Activated T-helper 17 cell treated with anti-CD3 and anti-CD28 coated beads, Interleukin-2, amount 50 U/mL, for 72 hours (primary cell): ENCODE measurements at regions not wholly inside any gene's neighbourhood (a gene's known extent, or its start where the extent isn't known, plus 50 kb on each side); places are given as distances from the start of the nearest gene placed in this dataset.

Experiments
- ATAC-seq: fragments of 150-1000 bp; cut with Tn5 transposase; replicated peaks from 2 replicates; pipeline ENCODE4 v1.10.0; 2021; ENCODE audit warnings: mild to moderate bottlenecking, moderate library complexity
- H3K27ac Mint-ChIP-seq: one replicate; pipeline ENCODE4 v1.8.0; 2022; ENCODE audit warnings: mixed read lengths
- H3K27me3 Mint-ChIP-seq: one replicate; pipeline ENCODE4 v1.8.0; 2022; ENCODE audit warnings: mixed read lengths
- H3K36me3 Mint-ChIP-seq: one replicate; pipeline ENCODE4 v1.8.0; 2022; ENCODE audit warnings: low read depth, mild to moderate bottlenecking, mixed read lengths
- H3K4me1 Mint-ChIP-seq: one replicate; pipeline ENCODE4 v1.8.0; 2022; ENCODE audit warnings: mixed read lengths
- H3K4me3 Mint-ChIP-seq: one replicate; pipeline ENCODE4 v1.8.0; 2022; ENCODE audit warnings: mild to moderate bottlenecking, mixed read lengths
- H3K9me3 Mint-ChIP-seq: one replicate; pipeline ENCODE4 v1.8.0; 2022; ENCODE audit warnings: mixed read lengths

DNA sequence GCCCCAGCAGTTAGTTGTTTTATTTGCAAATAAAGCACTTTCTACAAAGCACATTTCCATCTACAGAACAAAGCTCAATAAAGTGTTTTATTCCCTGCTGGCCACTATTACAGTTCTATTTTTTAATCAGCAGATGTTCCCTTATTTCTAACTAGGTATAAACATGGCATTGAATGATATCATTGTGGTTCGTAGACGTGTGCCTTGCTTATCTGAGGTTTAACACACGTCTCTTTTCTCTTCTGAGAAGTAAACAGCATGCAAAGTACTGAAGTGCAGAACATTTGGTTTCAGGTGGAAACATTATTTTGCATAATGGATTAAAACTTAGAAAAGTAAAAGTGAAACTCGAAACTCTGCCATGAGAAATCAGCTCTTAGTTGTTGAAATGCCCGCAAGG is 1989.3 kb upstream of the WWC1 start:
- Mint-ChIP-seq H3K4me3 (no peak overlapping the region), H3K27me3 (no peaks in the 10 kb centered on the region), H3K36me3 (no peaks in the 10 kb centered on the region), H3K4me1 (no peaks in the 10 kb centered on the region), H3K27ac (no peak overlapping the region), H3K9me3 (peaks cover 13% of the 10 kb centered on the region)
- no peak for ATAC-seq

DNA sequence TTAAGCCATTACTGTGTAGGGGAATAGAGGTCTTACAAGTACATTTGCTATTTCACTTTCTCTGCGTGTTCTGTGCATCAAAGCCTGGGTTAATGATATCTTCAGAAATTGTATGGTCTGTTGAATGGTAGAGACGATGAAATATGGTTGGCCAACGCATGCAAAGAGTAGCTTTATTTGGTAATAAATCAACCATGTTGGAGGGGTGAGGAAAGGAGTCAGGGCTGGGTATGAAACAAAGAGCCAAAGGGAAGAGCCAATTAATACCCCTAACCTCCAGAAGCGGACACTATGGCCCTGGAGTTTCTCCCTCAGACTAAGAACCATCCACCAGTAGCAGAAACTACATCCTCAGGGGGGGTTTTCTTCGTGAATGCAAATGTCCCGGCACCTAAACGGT is 1974.0 kb upstream of the WWC1 start:
- H3K27ac Mint-ChIP-seq, result no peak overlapping the region
- H3K9me3 Mint-ChIP-seq, result peaks cover 12% of the 10 kb centered on the region
- H3K4me1 Mint-ChIP-seq, result no peaks in the 10 kb centered on the region
- no peaks in the 10 kb centered on the region for H3K36me3 Mint-ChIP-seq
- H3K4me3 Mint-ChIP-seq, result no peak overlapping the region
- H3K27me3 Mint-ChIP-seq, result no peaks in the 10 kb centered on the region
- no peak for ATAC-seq

DNA sequence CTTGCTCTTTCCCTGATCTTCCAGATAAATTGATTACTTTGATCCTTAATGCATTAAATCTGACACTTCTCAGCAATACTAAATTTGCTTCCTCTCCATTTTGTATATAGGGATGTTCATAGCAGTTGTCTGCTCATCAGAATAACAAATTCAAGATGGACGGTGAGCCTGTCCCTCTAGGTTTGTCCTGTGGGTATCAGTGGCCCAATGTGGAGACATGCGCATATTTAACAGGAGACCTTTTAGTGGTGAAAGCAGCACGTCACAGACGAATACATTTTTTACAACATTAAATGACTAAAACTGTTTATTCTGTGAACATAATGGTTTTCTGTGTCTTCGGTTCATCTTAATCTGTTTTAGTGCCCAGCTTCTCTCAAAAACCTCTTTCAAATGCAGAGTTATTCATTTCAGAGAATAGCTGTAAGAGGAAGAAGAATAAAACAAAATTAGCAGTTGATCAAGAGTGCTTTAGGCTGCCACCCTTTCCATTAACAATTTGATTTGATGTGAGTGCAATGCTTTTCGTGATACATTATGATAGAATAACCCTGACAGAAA is 1970.4 kb upstream of the WWC1 start:
- Mint-ChIP-seq H3K36me3 (no peaks in the 10 kb centered on the region), H3K4me3 (no peak overlapping the region), H3K9me3 (peaks cover 9% of the 10 kb centered on the region), H3K27me3 (no peaks in the 10 kb centered on the region), H3K4me1 (no peaks in the 10 kb centered on the region), H3K27ac (no peak overlapping the region)
- no peak for ATAC-seq

DNA sequence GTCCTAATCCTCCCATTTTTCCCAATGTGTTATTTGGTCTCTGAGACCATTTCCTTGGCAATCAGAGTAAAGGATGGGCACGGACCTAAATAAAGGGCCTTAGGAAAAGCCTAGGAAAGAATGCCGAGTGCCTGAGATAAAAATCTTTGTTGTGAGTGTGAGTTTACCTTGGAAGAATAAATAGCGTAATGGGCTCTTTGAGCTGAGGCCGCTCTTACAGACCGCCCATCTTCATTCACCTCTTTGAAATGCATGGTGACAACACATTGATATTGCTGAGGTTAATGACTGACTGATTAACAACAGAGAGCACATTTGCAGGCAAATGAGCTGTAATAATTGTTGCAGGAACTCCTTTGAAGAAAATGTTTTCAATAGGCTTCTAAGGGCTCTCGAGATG is 1967.1 kb upstream of the WWC1 start:
- Mint-ChIP-seq H3K27me3 (no peaks in the 10 kb centered on the region), H3K4me3 (no peak overlapping the region), H3K27ac (no peak overlapping the region), H3K36me3 (no peaks in the 10 kb centered on the region), H3K9me3 (peaks cover 9% of the 10 kb centered on the region), H3K4me1 (no peaks in the 10 kb centered on the region)
- no peak for ATAC-seq

DNA sequence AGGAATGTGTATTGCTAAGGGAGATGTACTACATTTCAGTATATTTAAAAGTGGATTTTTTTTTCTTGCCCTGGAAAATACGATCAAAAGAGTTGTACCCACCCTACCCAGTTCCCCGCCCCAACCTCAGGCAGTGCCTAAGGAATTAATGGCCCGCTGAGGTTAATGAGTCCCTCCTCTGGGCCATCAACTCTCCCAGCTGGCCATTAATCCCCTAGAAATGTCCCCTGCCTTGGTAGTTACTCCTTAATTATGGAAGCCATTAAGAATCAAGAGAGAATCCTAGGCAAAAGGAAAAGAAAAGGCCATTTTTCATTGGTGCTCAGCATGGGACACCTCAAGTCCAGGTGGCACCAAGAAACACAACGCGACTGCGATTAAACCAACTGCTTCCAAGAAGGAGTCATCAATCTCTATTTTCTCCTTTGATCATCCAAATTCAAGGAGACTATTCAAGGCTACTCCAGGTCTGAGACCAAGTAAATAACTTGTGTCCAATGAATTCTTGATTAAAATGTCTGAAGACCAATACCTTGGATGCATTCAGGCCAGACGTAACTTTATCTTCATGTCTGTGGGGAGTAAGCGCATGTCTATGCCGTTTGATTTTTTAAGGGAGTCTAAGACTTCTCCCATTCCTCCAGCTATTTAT is 1962.2 kb upstream of the WWC1 start:
- no peaks in the 10 kb centered on the region for H3K27me3 Mint-ChIP-seq
- H3K4me3 Mint-ChIP-seq, result no peak overlapping the region
- no peak overlapping the region for H3K27ac Mint-ChIP-seq
- H3K36me3 Mint-ChIP-seq, result no peaks in the 10 kb centered on the region
- no peak for ATAC-seq
- no peaks in the 10 kb centered on the region for H3K4me1 Mint-ChIP-seq
- peaks cover 4% of the 10 kb centered on the region for H3K9me3 Mint-ChIP-seq

DNA sequence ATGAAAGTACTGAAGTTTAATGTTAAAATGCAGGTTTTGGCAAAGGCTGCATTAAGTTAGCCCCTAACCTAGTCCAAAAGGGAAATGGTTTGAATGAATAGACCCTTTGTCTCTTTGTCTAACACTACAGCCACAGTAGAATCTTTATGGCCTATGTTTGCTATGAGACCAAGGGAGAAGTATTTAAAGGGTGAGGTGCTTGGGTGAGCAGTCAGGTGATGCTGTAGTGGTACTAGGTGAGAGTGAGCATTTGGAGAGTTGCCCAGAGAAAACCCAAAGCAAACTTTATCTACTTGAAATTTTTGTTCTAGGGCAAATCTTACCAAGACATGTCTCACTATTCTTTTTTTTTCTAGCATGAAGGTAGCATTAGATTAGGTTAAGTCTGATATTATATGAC is 1961.4 kb upstream of the WWC1 start:
- ATAC-seq, result no peak
- H3K4me3 Mint-ChIP-seq, result no peak overlapping the region

DNA sequence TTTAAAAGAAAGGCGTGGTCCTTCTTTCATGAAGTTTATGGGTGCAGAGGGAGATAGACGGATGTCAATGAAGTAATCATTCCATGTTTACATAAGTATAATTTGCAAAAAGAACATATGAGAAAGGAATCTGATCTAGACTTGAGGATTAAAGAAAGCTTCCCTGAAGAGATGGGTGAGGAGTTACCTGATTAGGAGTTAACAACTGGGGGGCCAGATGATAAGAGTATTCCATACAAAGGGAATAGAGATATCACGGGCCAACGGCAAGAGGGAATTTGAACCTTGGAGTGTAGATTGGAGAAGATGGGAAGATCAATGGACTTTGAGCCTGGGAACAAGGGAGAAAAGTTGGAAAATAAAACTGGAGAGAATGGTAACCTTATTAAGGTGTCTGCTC is 1959.9 kb upstream of the WWC1 start:
- H3K4me1 Mint-ChIP-seq, result no peaks in the 10 kb centered on the region
- no peaks in the 10 kb centered on the region for H3K36me3 Mint-ChIP-seq
- no peak for ATAC-seq
- H3K4me3 Mint-ChIP-seq, result no peak overlapping the region
- peaks cover 6% of the 10 kb centered on the region for H3K9me3 Mint-ChIP-seq
- no peak overlapping the region for H3K27ac Mint-ChIP-seq
- H3K27me3 Mint-ChIP-seq, result no peaks in the 10 kb centered on the region

More for the DNA sequence above, 1961.4 kb upstream of the WWC1 start:
- Mint-ChIP-seq H3K27me3 (no peaks in the 10 kb centered on the region), H3K36me3 (no peaks in the 10 kb centered on the region), H3K9me3 (peaks cover 4% of the 10 kb centered on the region), H3K27ac (no peak overlapping the region), H3K4me1 (no peaks in the 10 kb centered on the region)

DNA sequence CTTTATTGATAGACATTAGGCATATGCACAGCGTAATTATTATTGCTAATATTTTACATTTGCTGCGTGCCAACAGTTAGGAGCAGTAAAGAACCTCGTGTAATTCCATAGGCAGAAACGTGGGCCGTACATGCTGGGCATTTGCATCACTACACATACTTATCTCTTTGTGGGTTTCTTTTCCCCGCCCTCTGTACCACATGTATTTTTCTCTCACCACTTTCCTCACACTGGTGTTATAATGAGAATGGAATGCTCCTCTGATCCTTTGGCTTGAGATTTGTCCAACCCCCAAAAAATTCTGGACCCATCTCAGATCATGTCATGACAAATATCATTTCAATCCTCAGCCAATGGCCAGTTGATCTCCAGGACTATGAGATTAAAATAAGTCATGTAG is 1952.6 kb upstream of the WWC1 start:
- H3K4me1 Mint-ChIP-seq, result no peaks in the 10 kb centered on the region
- no peaks in the 10 kb centered on the region for H3K27me3 Mint-ChIP-seq
- no peak for ATAC-seq
- peaks cover 9% of the 10 kb centered on the region for H3K9me3 Mint-ChIP-seq
- H3K27ac Mint-ChIP-seq, result no peak overlapping the region
- H3K4me3 Mint-ChIP-seq, result no peak overlapping the region
- no peaks in the 10 kb centered on the region for H3K36me3 Mint-ChIP-seq

DNA sequence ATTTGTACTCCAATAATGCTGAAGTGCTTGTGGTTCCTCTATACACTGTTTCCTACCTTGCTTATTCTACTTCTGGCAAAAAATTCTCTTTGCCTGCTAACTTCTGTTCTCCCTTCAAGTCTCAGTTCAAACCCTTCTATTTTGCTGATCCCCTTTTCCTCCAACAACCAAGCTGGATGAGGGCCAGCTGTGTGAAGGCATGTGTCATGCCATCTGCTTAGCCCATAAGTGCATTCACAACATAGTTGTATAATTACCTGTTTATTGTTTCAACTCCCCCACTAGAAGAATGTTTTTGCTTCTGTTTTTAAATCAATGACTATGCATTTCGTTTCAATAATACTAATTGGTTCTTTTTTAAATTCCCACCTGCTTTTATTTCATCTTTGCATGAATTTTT is 1951.4 kb upstream of the WWC1 start:
- no peaks in the 10 kb centered on the region for H3K36me3 Mint-ChIP-seq

DNA sequence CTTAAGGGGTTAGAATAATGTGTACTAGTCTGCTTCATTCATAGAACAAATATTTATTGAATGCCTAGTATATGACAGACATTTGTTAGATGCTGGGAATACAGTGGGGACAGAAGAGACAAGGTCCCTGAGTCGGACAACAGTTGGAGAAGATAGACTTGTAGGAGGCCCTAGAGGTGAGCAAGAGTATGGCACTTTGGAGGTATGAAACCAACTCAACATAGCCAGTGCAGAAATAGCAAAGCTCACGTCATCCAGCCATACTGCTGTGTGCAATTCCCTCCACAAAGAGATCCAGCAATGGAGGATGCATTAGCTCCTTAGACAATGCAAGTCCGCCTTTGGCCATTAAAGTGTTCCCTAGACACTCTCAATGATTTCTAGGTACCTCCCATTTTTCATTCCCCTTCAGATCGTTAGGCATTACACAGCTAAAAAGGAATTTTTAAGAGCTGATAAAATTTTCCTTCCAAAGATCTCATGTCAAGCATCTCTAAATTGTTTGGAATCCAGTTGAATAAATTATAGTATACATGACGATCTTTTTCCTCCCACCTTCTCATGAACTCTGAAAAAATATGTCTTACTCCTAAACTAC is 1949.6 kb upstream of the WWC1 start:
- H3K9me3 Mint-ChIP-seq, result peaks cover 5% of the 10 kb centered on the region
- H3K27me3 Mint-ChIP-seq, result no peaks in the 10 kb centered on the region
- ATAC-seq, result no peak
- H3K27ac Mint-ChIP-seq, result no peak overlapping the region
- H3K4me1 Mint-ChIP-seq, result no peaks in the 10 kb centered on the region
- H3K4me3 Mint-ChIP-seq, result no peak overlapping the region
- no peaks in the 10 kb centered on the region for H3K36me3 Mint-ChIP-seq

More for the DNA sequence above, 1951.4 kb upstream of the WWC1 start:
- no peaks in the 10 kb centered on the region for H3K27me3 Mint-ChIP-seq
- no peak overlapping the region for H3K4me3 Mint-ChIP-seq
- H3K4me1 Mint-ChIP-seq, result no peaks in the 10 kb centered on the region
- no peak overlapping the region for H3K27ac Mint-ChIP-seq
- peaks cover 9% of the 10 kb centered on the region for H3K9me3 Mint-ChIP-seq
- no peak for ATAC-seq

DNA sequence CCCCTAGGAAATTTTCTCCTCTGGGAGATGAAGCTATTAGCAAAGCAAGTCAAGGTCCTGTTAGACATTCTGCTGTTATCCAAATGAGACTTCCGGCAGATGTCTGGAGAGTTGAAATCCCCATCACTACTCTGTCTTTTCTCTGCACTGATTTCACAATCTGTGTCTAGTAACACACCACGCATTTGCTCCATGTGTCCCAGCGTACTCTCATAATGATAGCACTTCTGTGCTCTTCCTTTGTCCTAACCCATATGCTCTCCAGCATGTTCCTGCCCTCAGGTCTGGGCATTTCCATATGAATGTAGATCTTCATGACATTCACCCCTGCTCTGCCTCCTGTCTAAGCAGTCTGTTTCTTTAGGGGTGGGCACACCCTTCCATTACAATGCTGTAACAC is 1949.0 kb upstream of the WWC1 start:
- Mint-ChIP-seq H3K4me3 (no peak overlapping the region), H3K27me3 (no peaks in the 10 kb centered on the region), H3K9me3 (peaks cover 5% of the 10 kb centered on the region), H3K36me3 (no peaks in the 10 kb centered on the region), H3K27ac (no peak overlapping the region), H3K4me1 (no peaks in the 10 kb centered on the region)
- ATAC-seq, result no peak

DNA sequence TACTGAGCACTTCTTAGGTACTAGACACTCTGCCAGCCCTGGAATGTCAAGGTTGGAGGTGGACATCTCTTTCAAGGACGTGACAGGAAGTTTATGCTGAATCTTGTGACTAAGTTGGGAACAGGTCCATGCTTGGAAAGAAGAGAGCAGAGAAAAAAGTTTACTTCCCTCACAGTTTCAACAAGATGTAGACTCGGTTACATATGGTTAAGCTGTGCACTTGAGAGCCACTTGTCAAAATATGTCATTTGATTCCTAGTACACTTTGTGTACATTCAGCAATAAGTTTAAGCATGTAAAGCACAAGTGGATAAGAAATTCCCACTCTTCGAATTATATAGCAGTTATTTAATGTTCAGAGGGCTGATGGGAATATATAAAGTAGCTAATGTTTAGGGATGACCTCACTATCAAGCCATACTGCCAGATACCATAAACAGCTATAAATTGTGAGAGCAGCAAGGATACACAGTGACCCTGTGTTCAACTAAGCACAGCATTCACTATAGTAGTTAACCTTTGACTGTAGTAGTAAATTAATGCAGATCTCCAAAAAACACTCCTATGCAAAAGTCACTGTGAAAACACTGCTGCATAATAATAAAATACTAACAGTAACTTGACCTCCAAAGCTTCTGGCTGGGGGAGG is 1944.6 kb upstream of the WWC1 start:
- Mint-ChIP-seq H3K4me3 (no peak overlapping the region), H3K27me3 (no peaks in the 10 kb centered on the region), H3K4me1 (no peaks in the 10 kb centered on the region), H3K36me3 (no peaks in the 10 kb centered on the region), H3K27ac (no peak overlapping the region), H3K9me3 (no peaks in the 10 kb centered on the region)
- no peak for ATAC-seq

DNA sequence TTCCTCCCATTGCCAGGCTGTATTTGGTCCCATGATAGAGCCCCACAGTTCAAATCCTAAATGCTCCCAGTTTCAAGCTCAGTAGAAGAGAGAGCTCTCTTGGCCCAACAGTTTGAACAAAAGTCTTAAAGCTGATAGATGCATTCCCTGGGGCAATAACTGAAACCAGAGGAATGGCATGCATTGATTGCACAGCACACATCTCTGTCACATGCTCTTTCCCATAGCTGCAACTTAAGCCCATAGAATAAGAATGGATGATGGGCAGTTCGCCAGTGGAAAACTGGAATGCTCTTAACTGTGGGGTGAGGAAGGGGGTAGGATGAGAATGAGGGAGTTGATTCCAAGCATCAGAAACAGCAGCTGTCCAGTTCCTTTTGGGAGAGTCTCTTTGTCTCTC is 1942.4 kb upstream of the WWC1 start:
- Mint-ChIP-seq H3K36me3 (no peaks in the 10 kb centered on the region), H3K9me3 (no peaks in the 10 kb centered on the region), H3K27ac (no peak overlapping the region), H3K4me3 (no peak overlapping the region), H3K4me1 (no peaks in the 10 kb centered on the region), H3K27me3 (no peaks in the 10 kb centered on the region)
- no peak for ATAC-seq

DNA sequence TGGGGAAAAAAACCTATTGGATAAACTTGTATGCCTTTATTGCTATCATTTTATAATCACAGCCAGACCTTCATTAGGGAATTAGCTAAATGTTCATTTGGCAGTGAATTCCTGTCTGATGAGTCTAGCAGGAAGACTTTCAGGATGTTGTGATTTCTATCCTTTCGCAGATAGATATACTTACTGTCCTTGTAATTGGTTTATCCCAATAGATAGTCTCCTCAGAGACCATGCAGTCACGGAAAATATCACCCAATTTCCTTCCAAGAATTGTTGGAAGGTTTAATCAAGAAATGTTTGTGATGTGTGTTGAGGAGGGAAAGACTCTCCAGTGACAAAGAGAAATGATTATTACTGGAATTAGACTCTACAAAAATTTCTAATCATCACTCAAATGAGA is 1937.9 kb upstream of the WWC1 start:
- H3K27ac Mint-ChIP-seq, result no peak overlapping the region
- no peak for ATAC-seq
- H3K4me1 Mint-ChIP-seq, result no peaks in the 10 kb centered on the region
- no peak overlapping the region for H3K4me3 Mint-ChIP-seq
- no peaks in the 10 kb centered on the region for H3K9me3 Mint-ChIP-seq
- no peaks in the 10 kb centered on the region for H3K36me3 Mint-ChIP-seq
- no peaks in the 10 kb centered on the region for H3K27me3 Mint-ChIP-seq

DNA sequence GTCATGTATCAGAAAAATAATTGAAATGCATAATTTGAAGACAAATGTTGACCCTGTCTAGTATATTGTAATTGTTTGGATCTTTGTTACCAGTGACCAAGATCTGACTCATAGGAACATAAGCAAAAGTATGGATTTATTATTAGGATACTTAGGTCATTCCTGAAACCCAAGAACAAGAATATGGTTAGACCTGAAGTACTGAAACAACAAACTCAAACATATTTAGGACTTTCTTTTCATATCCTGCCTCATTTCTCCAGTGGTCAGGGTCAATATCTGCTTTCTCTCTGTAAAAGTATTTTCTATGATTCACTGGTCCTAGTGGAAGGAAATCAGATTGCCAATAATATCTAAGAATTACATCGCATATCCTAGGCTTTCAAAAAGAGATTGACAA is 1937.1 kb upstream of the WWC1 start:
- ATAC-seq, result no peak
- Mint-ChIP-seq H3K27me3 (no peaks in the 10 kb centered on the region), H3K27ac (no peak overlapping the region), H3K4me3 (no peak overlapping the region), H3K9me3 (no peaks in the 10 kb centered on the region), H3K36me3 (no peaks in the 10 kb centered on the region), H3K4me1 (no peaks in the 10 kb centered on the region)
